ENCODE measurements at regions not wholly inside any gene's neighbourhood (a gene's known extent, or its start where the extent isn't known, plus 50 kb on each side); places are given as distances from the start of the nearest gene placed in this dataset.
"Not testable (repeated sequence)": the region's sequence is repeated elsewhere in the genome, so short reads cannot be mapped to it uniquely, and the experiment has no call there.

GRCh38 chr1:83051053-83051452, 947.9 kb downstream of the TTLL7 start:
- DNase-seq; POLR2A ChIA-PET; H3K27ac ChIP-seq (ENCODE audit: low read length); H3K36me3 Mint-ChIP-seq; CTCF ChIA-PET; H3K4me3 Mint-ChIP-seq; H3K4me1 Mint-ChIP-seq; H3K36me3 ChIP-seq (ENCODE audit: control insufficient read depth in 2 of 2, extremely low read depth in 1 of 2, insufficient read depth in 1 of 2, low read length in 1 of 2); H3K27me3 Mint-ChIP-seq; H3K9me3 ChIP-seq; H3K4me1 ChIP-seq (ENCODE audit: control insufficient read depth in 1 of 2, extremely low read depth in 1 of 2, insufficient read depth in 2 of 2, low read length in 2 of 2); H3K4me3 ChIP-seq (ENCODE audit: control insufficient read depth in 1 of 2, extremely low read depth in 1 of 2, low read length in 1 of 2); ATAC-seq (replicated peaks in 1 of 4); H3K9me3 Mint-ChIP-seq; H3K27ac Mint-ChIP-seq; H3K27me3 ChIP-seq (replicated peaks in 1 of 2; ENCODE audit: control insufficient read depth in 2 of 2, extremely low read depth in 1 of 2, insufficient read depth in 2 of 2, low read length in 1 of 2): not testable (repeated sequence)
- 48% methylated on average over 2 of the region's 3 CpGs for WGBS (ENCODE audit: insufficient coverage)

- no peak overlapping the region for H3K4me3 Mint-ChIP-seq
- POLR2A ChIA-PET: no interaction called here
Measured at GRCh38 chr1:83043244-83043643, 955.7 kb downstream of the TTLL7 start.

GRCh38 chr1:83039091-83039490, 959.8 kb downstream of the TTLL7 start:
- POLR2A ChIA-PET: not testable (repeated sequence)

More at GRCh38 chr1:83043244-83043643, 955.7 kb downstream of the TTLL7 start:
- Histone ChIP-seq H3K27me3 (replicated peaks in 1 of 2; ENCODE audit: control insufficient read depth in 2 of 2, extremely low read depth in 1 of 2, insufficient read depth in 2 of 2, low read length in 1 of 2) (no peaks in the 10 kb centered on the region), H3K4me3 (ENCODE audit: control insufficient read depth in 1 of 2, extremely low read depth in 1 of 2, low read length in 1 of 2) (no peak overlapping the region), H3K27ac (ENCODE audit: low read length) (no peak overlapping the region), H3K4me1 (ENCODE audit: control insufficient read depth in 1 of 2, extremely low read depth in 1 of 2, insufficient read depth in 2 of 2, low read length in 2 of 2) (no peaks in the 10 kb centered on the region), H3K36me3 (ENCODE audit: control insufficient read depth in 2 of 2, extremely low read depth in 1 of 2, insufficient read depth in 1 of 2, low read length in 1 of 2) (no peaks in the 10 kb centered on the region), H3K9me3 (no peaks in the 10 kb centered on the region)
- Mint-ChIP-seq H3K4me1 (no peaks in the 10 kb centered on the region), H3K27ac (no peak overlapping the region), H3K27me3 (no peaks in the 10 kb centered on the region), H3K36me3 (no peaks in the 10 kb centered on the region), H3K9me3 (peaks cover 0 to 6% (median 4%) of the 10 kb centered on the region in 3 donors)
- CTCF ChIA-PET: no interaction called here
- ATAC-seq (replicated peaks in 1 of 4) (no peak), DNase-seq (no peak)
- no CpG with 5 or more reads among the region's 1 CpG for WGBS (ENCODE audit: insufficient coverage)

GRCh38 chr1:83034851-83035250, 964.1 kb downstream of the TTLL7 start:
- H3K4me3 Mint-ChIP-seq: no peak overlapping the region
- WGBS (ENCODE audit: insufficient coverage): no CpG with 5 or more reads among the region's 5 CpGs
- ChIA-PET POLR2A (no interaction called here), CTCF (no interaction called here)
- ATAC-seq (replicated peaks in 1 of 4) (no peak), DNase-seq (no peak)
- H3K27me3 Mint-ChIP-seq: no peaks in the 10 kb centered on the region
- Histone ChIP-seq H3K27ac (ENCODE audit: low read length) (no peak overlapping the region), H3K4me1 (ENCODE audit: control insufficient read depth in 1 of 2, extremely low read depth in 1 of 2, insufficient read depth in 2 of 2, low read length in 2 of 2) (no peaks in the 10 kb centered on the region), H3K36me3 (ENCODE audit: control insufficient read depth in 2 of 2, extremely low read depth in 1 of 2, insufficient read depth in 1 of 2, low read length in 1 of 2) (no peaks in the 10 kb centered on the region), H3K27me3 (replicated peaks in 1 of 2; ENCODE audit: control insufficient read depth in 2 of 2, extremely low read depth in 1 of 2, insufficient read depth in 2 of 2, low read length in 1 of 2) (no peaks in the 10 kb centered on the region), H3K4me3 (ENCODE audit: control insufficient read depth in 1 of 2, extremely low read depth in 1 of 2, low read length in 1 of 2) (no peak overlapping the region), H3K9me3 (no peaks in the 10 kb centered on the region)
- H3K9me3 Mint-ChIP-seq: peaks cover 7 to 24% (median 12%) of the 10 kb centered on the region in 3 donors
- H3K4me1 Mint-ChIP-seq: no peaks in the 10 kb centered on the region
- H3K36me3 Mint-ChIP-seq: no peaks in the 10 kb centered on the region
- no peak overlapping the region for H3K27ac Mint-ChIP-seq

More at GRCh38 chr1:83039091-83039490, 959.8 kb downstream of the TTLL7 start:
- H3K27me3 ChIP-seq (replicated peaks in 1 of 2; ENCODE audit: control insufficient read depth in 2 of 2, extremely low read depth in 1 of 2, insufficient read depth in 2 of 2, low read length in 1 of 2); H3K27ac ChIP-seq (ENCODE audit: low read length); ATAC-seq (replicated peaks in 1 of 4); CTCF ChIA-PET; H3K9me3 ChIP-seq; H3K4me1 Mint-ChIP-seq; H3K27ac Mint-ChIP-seq; H3K36me3 Mint-ChIP-seq; H3K4me3 Mint-ChIP-seq; H3K4me1 ChIP-seq (ENCODE audit: control insufficient read depth in 1 of 2, extremely low read depth in 1 of 2, insufficient read depth in 2 of 2, low read length in 2 of 2); H3K27me3 Mint-ChIP-seq; H3K36me3 ChIP-seq (ENCODE audit: control insufficient read depth in 2 of 2, extremely low read depth in 1 of 2, insufficient read depth in 1 of 2, low read length in 1 of 2); DNase-seq; H3K4me3 ChIP-seq (ENCODE audit: control insufficient read depth in 1 of 2, extremely low read depth in 1 of 2, low read length in 1 of 2): not testable (repeated sequence)
- H3K9me3 Mint-ChIP-seq: peaks cover 2 to 14% (median 5%) of the 10 kb centered on the region in 3 donors
- WGBS (ENCODE audit: insufficient coverage): 81% methylated on average over 4 of the region's 6 CpGs

- Mint-ChIP-seq H3K4me1 (no peaks in the 10 kb centered on the region), H3K27ac (no peak overlapping the region), H3K9me3 (peaks cover 7 to 24% (median 12%) of the 10 kb centered on the region in 3 donors), H3K27me3 (no peaks in the 10 kb centered on the region), H3K4me3 (no peak overlapping the region), H3K36me3 (no peaks in the 10 kb centered on the region)
- ChIA-PET POLR2A (no interaction called here), CTCF (no interaction called here)
- ATAC-seq (replicated peaks in 1 of 4) (no peak), DNase-seq (no peak)
- Histone ChIP-seq H3K4me3 (ENCODE audit: control insufficient read depth in 1 of 2, extremely low read depth in 1 of 2, low read length in 1 of 2) (no peak overlapping the region), H3K27ac (ENCODE audit: low read length) (no peak overlapping the region), H3K4me1 (ENCODE audit: control insufficient read depth in 1 of 2, extremely low read depth in 1 of 2, insufficient read depth in 2 of 2, low read length in 2 of 2) (no peaks in the 10 kb centered on the region), H3K36me3 (ENCODE audit: control insufficient read depth in 2 of 2, extremely low read depth in 1 of 2, insufficient read depth in 1 of 2, low read length in 1 of 2) (no peaks in the 10 kb centered on the region), H3K27me3 (replicated peaks in 1 of 2; ENCODE audit: control insufficient read depth in 2 of 2, extremely low read depth in 1 of 2, insufficient read depth in 2 of 2, low read length in 1 of 2) (no peaks in the 10 kb centered on the region), H3K9me3 (no peaks in the 10 kb centered on the region)
Measured at GRCh38 chr1:83033682-83034081, 965.2 kb downstream of the TTLL7 start.

- DNase-seq: no peak
- POLR2A ChIA-PET: no interaction called here
- H3K27ac Mint-ChIP-seq: no peak overlapping the region
Measured at GRCh38 chr1:83029916-83030315, 969.0 kb downstream of the TTLL7 start.

GRCh38 chr1:83029050-83029449, 969.9 kb downstream of the TTLL7 start:
- Mint-ChIP-seq H3K27me3 (no peaks in the 10 kb centered on the region), H3K27ac (no peak overlapping the region), H3K9me3 (peaks cover 6 to 10% (median 7%) of the 10 kb centered on the region in 3 donors), H3K4me3 (no peak overlapping the region), H3K4me1 (no peaks in the 10 kb centered on the region), H3K36me3 (no peaks in the 10 kb centered on the region)
- Histone ChIP-seq H3K36me3 (ENCODE audit: control insufficient read depth in 2 of 2, extremely low read depth in 1 of 2, insufficient read depth in 1 of 2, low read length in 1 of 2) (no peaks in the 10 kb centered on the region), H3K27me3 (replicated peaks in 1 of 2; ENCODE audit: control insufficient read depth in 2 of 2, extremely low read depth in 1 of 2, insufficient read depth in 2 of 2, low read length in 1 of 2) (no peaks in the 10 kb centered on the region), H3K4me1 (ENCODE audit: control insufficient read depth in 1 of 2, extremely low read depth in 1 of 2, insufficient read depth in 2 of 2, low read length in 2 of 2) (no peaks in the 10 kb centered on the region), H3K9me3 (no peaks in the 10 kb centered on the region), H3K27ac (ENCODE audit: low read length) (no peak overlapping the region), H3K4me3 (ENCODE audit: control insufficient read depth in 1 of 2, extremely low read depth in 1 of 2, low read length in 1 of 2) (no peak overlapping the region)
- ATAC-seq (replicated peaks in 1 of 4): no peak
- POLR2A ChIA-PET: no interaction called here
- WGBS (ENCODE audit: insufficient coverage): 100% methylated on average over 1 of the region's 3 CpGs
- CTCF ChIA-PET: no interaction called here
- DNase-seq: no peak

More at GRCh38 chr1:83029916-83030315, 969.0 kb downstream of the TTLL7 start:
- CTCF ChIA-PET: no interaction called here
- Histone ChIP-seq H3K27me3 (replicated peaks in 1 of 2; ENCODE audit: control insufficient read depth in 2 of 2, extremely low read depth in 1 of 2, insufficient read depth in 2 of 2, low read length in 1 of 2) (no peaks in the 10 kb centered on the region), H3K9me3 (no peaks in the 10 kb centered on the region), H3K27ac (ENCODE audit: low read length) (no peak overlapping the region), H3K4me3 (ENCODE audit: control insufficient read depth in 1 of 2, extremely low read depth in 1 of 2, low read length in 1 of 2) (no peak overlapping the region), H3K4me1 (ENCODE audit: control insufficient read depth in 1 of 2, extremely low read depth in 1 of 2, insufficient read depth in 2 of 2, low read length in 2 of 2) (no peaks in the 10 kb centered on the region), H3K36me3 (ENCODE audit: control insufficient read depth in 2 of 2, extremely low read depth in 1 of 2, insufficient read depth in 1 of 2, low read length in 1 of 2) (no peaks in the 10 kb centered on the region)
- no peak for ATAC-seq (replicated peaks in 1 of 4)
- Mint-ChIP-seq H3K4me1 (no peaks in the 10 kb centered on the region), H3K36me3 (no peaks in the 10 kb centered on the region), H3K9me3 (peaks cover 6 to 10% (median 7%) of the 10 kb centered on the region in 3 donors), H3K4me3 (no peak overlapping the region), H3K27me3 (no peaks in the 10 kb centered on the region)

Data from T-cell (primary cell).